HUES48 (cell line): ENCODE measurements at regions not wholly inside any gene's neighbourhood (a gene's known extent, or its start where the extent isn't known, plus 50 kb on each side); places are given as distances from the start of the nearest gene placed in this dataset.

Experiments
- H3K27ac ChIP-seq: one replicate; pipeline ENCODE4 v1.7.0; 2013; ENCODE audit warnings: low read depth, low read length, inconsistent platforms
- H3K27me3 ChIP-seq: 2 replicates; pipeline ENCODE4 v1.6.1; 2013; ENCODE audit warnings: mild to moderate bottlenecking, low read length; ENCODE audit not compliant: control insufficient read depth, insufficient read depth
- H3K36me3 ChIP-seq: 2 replicates; pipeline ENCODE4 v1.6.1; 2013; ENCODE audit warnings: low read length; ENCODE audit not compliant: control insufficient read depth, insufficient read depth
- H3K4me1 ChIP-seq: 2 replicates; pipeline ENCODE4 v1.6.1; 2013; ENCODE audit warnings: mild to moderate bottlenecking, low read length; ENCODE audit not compliant: control insufficient read depth, insufficient read depth
- H3K4me3 ChIP-seq: 2 replicates; pipeline ENCODE4 v1.5.1; 2013; ENCODE audit warnings: mild to moderate bottlenecking, low read depth, low read length
- H3K9ac ChIP-seq: 2 replicates; pipeline ENCODE4 v1.6.1; 2013; ENCODE audit warnings: mild to moderate bottlenecking, low read depth, low read length, moderate library complexity
- H3K9me3 ChIP-seq: 2 replicates; pipeline ENCODE4 v1.6.1; 2013; ENCODE audit warnings: low read length; ENCODE audit not compliant: control insufficient read depth, insufficient read depth

- no peaks in the 10 kb centered on the region for H3K4me1 ChIP-seq
- H3K27ac ChIP-seq: no peak overlapping the region
- no peaks in the 10 kb centered on the region for H3K36me3 ChIP-seq
- H3K9ac ChIP-seq: no peak overlapping the region
- no peaks in the 10 kb centered on the region for H3K9me3 ChIP-seq
- H3K27me3 ChIP-seq: peaks cover 5% of the 10 kb centered on the region; the same call in 1 of the 2 replicates
- H3K4me3 ChIP-seq: no peak overlapping the region
Measured at GRCh38 chr11:122334546-122335339, 218.7 kb upstream of the BLID start.

GRCh38 chr11:122333467-122333866, 217.5 kb upstream of the BLID start:
- Histone ChIP-seq H3K9me3 (no peaks in the 10 kb centered on the region), H3K9ac (no peak overlapping the region), H3K27ac (no peak overlapping the region), H3K36me3 (no peaks in the 10 kb centered on the region), H3K27me3 (peaks cover 18% of the 10 kb centered on the region), H3K4me1 (no peaks in the 10 kb centered on the region), H3K4me3 (no peak overlapping the region)

- Histone ChIP-seq H3K9me3 (no peaks in the 10 kb centered on the region), H3K27me3 (peaks cover 33% of the 10 kb centered on the region), H3K36me3 (no peaks in the 10 kb centered on the region), H3K9ac (no peak overlapping the region), H3K4me1 (peaks cover 12% of the 10 kb centered on the region), H3K4me3 (no peak overlapping the region), H3K27ac (no peak overlapping the region)
Measured at GRCh38 chr11:122331079-122331478, 215.1 kb upstream of the BLID start.

GRCh38 chr11:122330279-122330965, 214.4 kb upstream of the BLID start:
- Histone ChIP-seq H3K4me3 (no peak overlapping the region), H3K4me1 (peaks cover 12% of the 10 kb centered on the region), H3K9me3 (no peaks in the 10 kb centered on the region)

GRCh38 chr11:122327528-122327927, 211.5 kb upstream of the BLID start:
- H3K36me3 ChIP-seq: no peaks in the 10 kb centered on the region
- H3K9me3 ChIP-seq: no peaks in the 10 kb centered on the region
- H3K27ac ChIP-seq: no peak overlapping the region
- peaks cover 39% of the 10 kb centered on the region for H3K27me3 ChIP-seq
- no peak overlapping the region for H3K4me3 ChIP-seq
- peaks cover 12% of the 10 kb centered on the region for H3K4me1 ChIP-seq
- no peak overlapping the region for H3K9ac ChIP-seq

More at GRCh38 chr11:122330279-122330965, 214.4 kb upstream of the BLID start:
- no peaks in the 10 kb centered on the region for H3K36me3 ChIP-seq
- peaks cover 38% of the 10 kb centered on the region for H3K27me3 ChIP-seq
- H3K27ac ChIP-seq: no peak overlapping the region
- no peak overlapping the region for H3K9ac ChIP-seq

- no peak overlapping the region for H3K4me3 ChIP-seq
Measured at GRCh38 chr11:122323754-122324421, 207.9 kb upstream of the BLID start.

GRCh38 chr11:122322329-122322728, 206.3 kb upstream of the BLID start:
- H3K27me3 ChIP-seq: peaks cover 15% of the 10 kb centered on the region; the same call in 1 of the 2 replicates
- no peaks in the 10 kb centered on the region for H3K36me3 ChIP-seq
- H3K27ac ChIP-seq: no peak overlapping the region
- H3K4me1 ChIP-seq: peaks cover 15% of the 10 kb centered on the region
- no peaks in the 10 kb centered on the region for H3K9me3 ChIP-seq
- H3K4me3 ChIP-seq: no peak overlapping the region
- H3K9ac ChIP-seq: no peak overlapping the region

More at GRCh38 chr11:122323754-122324421, 207.9 kb upstream of the BLID start:
- peaks cover 24% of the 10 kb centered on the region for H3K4me1 ChIP-seq
- H3K9me3 ChIP-seq: no peaks in the 10 kb centered on the region
- no peak overlapping the region for H3K9ac ChIP-seq
- H3K36me3 ChIP-seq: no peaks in the 10 kb centered on the region
- H3K27me3 ChIP-seq: peaks cover 25% of the 10 kb centered on the region
- no peak overlapping the region for H3K27ac ChIP-seq

- Histone ChIP-seq H3K4me1 (peaks cover 12% of the 10 kb centered on the region), H3K4me3 (no peak overlapping the region), H3K27me3 (peaks cover 3% of the 10 kb centered on the region; the same call in 1 of the 2 replicates)
Measured at GRCh38 chr11:122320671-122321070, 204.7 kb upstream of the BLID start.

GRCh38 chr11:122319691-122320620, 203.9 kb upstream of the BLID start:
- Histone ChIP-seq H3K27me3 (no peaks in the 10 kb centered on the region), H3K4me1 (peaks cover 12% of the 10 kb centered on the region), H3K9me3 (no peaks in the 10 kb centered on the region), H3K4me3 (no peak overlapping the region), H3K27ac (no peak overlapping the region), H3K9ac (no peak overlapping the region), H3K36me3 (no peaks in the 10 kb centered on the region)

More at GRCh38 chr11:122320671-122321070, 204.7 kb upstream of the BLID start:
- Histone ChIP-seq H3K27ac (no peak overlapping the region), H3K36me3 (no peaks in the 10 kb centered on the region), H3K9me3 (no peaks in the 10 kb centered on the region), H3K9ac (no peak overlapping the region)

GRCh38 chr11:122319085-122319484, 203.1 kb upstream of the BLID start:
- no peaks in the 10 kb centered on the region for H3K27me3 ChIP-seq
- no peak overlapping the region for H3K27ac ChIP-seq
- H3K36me3 ChIP-seq: no peaks in the 10 kb centered on the region
- no peaks in the 10 kb centered on the region for H3K9me3 ChIP-seq
- H3K9ac ChIP-seq: no peak overlapping the region
- peaks cover 12% of the 10 kb centered on the region for H3K4me1 ChIP-seq
- no peak overlapping the region for H3K4me3 ChIP-seq
